GM18858 (cell line): ENCODE measurements at regions not wholly inside any gene's neighbourhood (a gene's known extent, or its start where the extent isn't known, plus 50 kb on each side); places are given as distances from the start of the nearest gene placed in this dataset.
A peak's percentile ranks its signal among the peaks of the same experiment; 100 is the strongest.
"Not testable (repeated sequence)": the region's sequence is repeated elsewhere in the genome, so short reads cannot be mapped to it uniquely, and the experiment has no call there.

ENCODE experiments used
- ATAC-seq: cut with Tn5 transposase; IDR thresholded peaks from one replicate; pipeline ENCODE4 v1.9.1; 2021; ENCODE audit not compliant: unreplicated experiment

DNA sequence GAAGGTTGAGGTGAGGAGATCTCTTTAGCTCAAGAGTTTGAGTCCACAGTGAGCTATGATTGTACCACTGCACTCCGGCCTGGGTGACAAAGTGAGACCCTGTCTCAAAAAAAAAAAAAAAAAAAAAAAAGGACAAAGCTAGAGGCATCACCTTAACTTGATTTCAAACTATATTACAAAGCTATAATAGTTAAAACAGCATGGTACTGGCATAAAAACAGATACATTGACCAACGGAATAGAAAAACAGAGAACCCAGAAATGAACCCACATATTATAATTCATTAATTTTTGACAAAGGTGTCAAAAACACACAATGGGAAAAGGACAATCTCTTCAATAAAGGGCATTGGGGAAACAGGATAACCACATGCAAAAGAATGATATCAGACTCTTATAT, 50.8 kb upstream of the MBOAT1 start:
- ATAC-seq: no peak

DNA sequence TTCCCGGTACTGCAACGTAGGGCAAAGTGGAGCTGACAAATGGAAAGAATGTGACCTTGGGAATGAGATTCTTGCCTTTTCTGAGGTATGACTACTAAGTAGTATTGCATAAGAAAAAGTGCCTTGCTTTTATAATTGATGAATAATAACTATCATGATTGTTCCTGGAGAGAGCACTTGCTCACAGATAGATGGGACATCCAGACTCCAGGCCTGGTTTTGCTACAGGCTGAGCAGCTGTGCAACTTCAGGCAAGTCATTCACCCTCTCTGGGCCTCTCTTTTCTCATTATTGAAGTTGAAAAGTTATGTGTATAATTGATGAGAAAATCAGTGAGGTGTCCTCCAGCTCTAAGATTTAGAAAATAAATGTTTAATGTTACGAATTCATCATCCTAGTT, 53.6 kb upstream of the MBOAT1 start:
- no peak for ATAC-seq

DNA sequence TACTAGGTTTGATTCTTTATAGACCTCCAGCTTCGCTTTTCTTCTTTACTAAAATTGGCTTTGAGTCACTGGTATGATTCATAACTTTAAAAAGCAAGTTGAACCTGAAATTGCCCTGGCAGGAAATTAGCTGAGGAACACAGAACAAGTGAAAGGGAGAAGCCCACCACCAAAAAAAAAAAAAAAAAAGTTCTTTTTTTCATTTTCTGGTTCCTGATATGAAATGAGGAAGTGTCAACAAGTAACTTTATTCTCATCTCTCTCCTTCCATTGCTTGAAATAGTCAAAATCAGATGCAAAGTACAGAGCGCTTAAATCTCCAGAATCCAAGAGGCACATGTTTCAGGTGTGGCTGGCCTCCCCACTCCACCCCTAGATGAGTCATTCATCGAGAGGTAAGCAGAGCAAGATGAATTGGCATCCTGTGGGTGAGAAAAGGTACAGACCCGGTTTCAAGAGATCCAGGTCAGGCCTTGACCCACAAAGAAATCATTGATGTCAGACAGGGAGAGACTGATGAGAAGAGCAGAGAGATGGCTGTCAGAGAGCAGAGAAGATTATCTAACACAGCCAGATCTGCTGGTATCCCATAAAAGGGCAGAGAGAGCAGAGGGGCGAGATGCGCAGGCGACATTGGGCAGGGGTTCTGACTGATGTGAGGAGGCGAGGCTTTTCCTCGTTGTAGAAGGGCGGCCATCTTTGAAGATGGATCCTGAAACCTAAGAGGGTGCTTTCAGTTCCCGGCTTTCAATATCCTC, 54.8 kb upstream of the MBOAT1 start:
- ATAC-seq: no peak

DNA sequence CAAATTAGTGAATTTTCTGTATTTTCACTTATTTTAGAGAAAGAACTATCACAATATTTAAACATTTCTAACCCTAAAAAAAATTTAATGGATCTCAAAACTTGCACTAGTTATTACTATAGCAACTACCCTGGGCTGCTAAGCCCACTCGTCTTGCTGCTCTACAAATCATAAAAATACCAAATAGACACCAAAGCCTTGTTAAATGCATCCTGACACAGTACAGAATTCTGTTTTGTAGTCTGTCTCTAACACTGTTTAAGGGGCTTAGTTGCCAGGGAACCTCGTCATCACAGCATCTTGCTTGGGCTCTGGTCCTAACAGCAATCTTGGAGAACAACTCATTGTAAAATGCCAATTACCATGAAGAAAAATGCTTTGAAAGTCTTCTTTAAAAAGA, 56.9 kb upstream of the MBOAT1 start:
- no peak for ATAC-seq

DNA sequence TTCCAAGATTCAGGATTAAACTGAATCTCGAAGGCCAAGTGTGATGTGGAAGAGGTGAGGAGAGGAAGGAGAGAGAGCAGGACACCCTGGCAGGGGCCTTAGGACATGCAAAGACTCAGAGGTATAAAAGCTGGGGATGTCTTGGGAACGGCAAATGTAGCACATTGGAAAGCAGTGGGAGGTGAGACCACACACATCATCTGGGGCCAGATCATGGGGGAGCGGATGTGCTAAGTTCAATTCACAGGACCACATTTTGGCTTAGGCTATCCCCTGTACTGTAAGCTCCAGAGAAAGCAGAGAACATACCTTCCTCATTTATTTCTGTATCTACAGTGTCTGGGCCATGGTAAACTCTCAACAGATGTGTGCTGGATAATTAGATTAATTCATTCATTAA, 59.5 kb upstream of the MBOAT1 start:
- no peak for ATAC-seq

DNA sequence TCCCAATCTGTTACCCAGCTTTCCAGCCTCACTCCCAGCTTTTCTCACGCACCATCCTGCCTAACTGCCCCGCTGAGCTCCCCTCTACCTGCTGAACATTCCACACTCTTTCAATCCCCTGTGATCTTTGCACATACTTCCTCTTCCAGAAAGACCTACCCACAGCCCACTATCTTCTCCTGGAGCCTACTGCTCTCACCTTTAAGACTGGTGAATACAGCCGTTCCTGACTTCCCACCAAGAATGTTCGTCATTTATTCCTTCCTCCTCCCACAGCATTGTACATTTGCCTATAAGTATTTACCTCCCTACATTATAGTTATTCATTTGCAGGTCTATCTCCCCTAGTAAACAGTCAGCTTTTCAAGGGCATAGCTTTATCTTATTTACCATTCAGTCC, 61.9 kb upstream of the MBOAT1 start:
- no peak for ATAC-seq

DNA sequence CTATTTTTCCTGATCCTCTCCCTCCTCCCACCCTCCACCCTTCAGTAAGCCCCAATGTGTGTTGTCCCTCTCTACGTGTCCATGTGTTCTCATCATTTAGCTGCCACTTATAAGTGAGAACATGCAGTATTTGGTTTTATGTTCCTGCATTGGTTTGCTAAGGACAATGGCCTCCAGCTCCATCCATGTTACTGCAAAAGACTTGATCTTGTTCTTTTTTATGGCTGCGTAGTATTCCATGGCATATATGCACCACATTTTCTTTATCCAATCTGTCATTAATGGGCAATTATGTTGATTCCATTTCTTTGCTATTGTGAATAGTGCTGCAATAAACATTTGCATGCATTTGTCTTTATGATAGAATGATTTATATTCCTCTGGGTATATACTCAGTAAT, 63.6 kb upstream of the MBOAT1 start:
- not testable (repeated sequence) for ATAC-seq

DNA sequence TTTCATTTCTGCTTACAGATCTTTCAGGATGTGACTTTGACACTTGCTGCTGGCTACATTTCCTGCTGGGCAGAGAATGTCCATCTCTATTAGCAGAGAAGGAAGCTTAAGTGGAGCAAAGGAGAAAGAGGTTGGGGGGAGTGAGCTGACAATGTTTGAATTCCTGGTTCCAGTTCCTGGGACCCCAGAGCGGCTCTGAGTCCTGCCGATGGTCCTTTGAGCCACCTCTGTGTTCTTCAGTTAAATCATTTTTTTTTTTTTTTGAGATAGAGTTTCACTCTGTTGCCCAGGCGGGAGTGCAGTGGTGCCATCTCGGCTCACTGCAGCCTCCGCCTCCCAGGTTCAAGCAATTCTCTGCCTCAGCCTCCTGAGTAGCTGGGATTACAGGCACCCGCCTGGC, 65.5 kb upstream of the MBOAT1 start:
- ATAC-seq: not testable (repeated sequence)

DNA sequence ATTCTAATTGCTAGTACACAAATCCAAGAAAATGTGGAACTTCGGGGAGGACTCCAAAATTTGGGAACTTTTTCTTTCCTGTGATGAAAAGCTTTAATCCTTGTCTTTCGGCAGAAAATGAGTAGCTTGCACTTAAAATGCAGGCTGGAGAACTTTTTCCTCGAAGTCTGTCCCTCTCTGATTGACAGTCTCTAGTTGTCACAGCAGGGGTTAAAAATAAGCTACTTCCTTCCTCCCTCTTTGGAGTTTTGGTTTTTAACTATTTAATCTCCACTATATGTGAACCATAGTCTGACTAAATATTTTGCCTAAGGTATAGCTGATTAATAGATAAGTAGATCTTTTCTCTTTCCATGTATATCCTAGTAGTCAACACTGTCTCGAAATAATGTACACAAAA, 66.8 kb upstream of the MBOAT1 start:
- ATAC-seq: no peak

DNA sequence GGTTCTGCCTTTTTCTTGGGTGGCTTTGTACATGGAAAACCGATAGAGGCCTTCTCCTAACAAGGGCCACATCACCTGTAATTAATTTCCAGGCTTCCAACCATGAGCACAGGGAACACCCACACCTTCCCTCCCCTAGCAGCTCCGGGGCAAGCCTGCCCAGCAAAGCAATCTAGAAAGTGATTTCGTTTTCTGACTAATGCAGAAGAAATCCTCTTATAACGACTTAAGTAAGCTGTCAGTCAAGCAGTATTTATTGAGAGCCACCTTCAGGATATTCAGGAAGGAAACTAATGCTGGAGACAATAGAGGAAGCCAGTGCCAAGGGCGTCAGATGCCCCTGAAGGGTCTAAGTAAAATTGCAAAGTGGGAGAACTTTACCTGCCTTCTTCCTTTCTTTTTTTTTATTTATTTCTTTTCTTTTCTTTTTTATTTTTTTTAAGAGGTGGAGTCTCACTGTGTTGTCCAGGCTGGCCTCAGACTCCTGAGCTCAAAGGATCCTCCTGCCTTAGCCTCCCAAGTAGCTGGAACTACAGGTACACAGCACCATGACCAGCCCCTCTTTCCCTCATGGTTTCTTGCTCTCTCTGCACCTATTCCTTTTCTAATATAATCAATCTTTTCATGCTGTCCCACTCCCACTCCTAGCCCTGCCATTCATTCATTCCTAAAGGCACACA, 67.5 kb upstream of the MBOAT1 start:
- no peak for ATAC-seq

DNA sequence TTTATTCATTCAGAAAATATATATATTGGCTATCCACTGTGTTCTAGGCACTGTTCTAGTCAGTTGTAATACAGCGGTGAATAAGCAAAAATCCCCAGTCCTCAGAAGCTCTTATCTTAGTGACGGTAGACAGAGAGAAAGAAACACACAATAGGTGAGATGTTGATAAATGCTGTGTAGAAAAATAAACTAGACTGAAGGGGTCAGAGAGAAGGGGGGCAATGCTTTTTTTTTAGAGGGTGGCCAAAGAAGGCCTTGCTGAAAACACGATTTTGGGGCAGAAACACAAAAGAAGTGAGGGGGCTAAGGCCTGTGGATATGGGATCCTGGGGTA, 68.0 kb upstream of the MBOAT1 start:
- ATAC-seq: no peak

DNA sequence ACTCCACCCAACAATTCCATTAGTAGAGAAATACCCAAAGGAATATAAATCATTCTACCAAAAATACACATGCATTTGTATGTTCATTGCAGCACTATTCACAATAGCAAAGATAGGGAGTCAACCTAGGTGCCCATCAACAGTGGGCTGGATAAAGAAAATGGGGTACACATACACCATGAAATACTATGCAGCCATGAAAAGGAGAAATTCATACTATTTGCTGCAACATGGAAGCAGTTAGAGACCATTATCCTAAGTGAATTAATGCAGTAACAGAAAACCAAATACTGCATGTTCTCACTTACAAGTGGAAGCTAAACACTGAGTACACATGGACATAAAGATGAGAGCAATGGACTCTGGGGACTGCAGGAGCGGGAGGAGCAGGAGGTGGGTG, 72.4 kb upstream of the MBOAT1 start:
- ATAC-seq: no peak

DNA sequence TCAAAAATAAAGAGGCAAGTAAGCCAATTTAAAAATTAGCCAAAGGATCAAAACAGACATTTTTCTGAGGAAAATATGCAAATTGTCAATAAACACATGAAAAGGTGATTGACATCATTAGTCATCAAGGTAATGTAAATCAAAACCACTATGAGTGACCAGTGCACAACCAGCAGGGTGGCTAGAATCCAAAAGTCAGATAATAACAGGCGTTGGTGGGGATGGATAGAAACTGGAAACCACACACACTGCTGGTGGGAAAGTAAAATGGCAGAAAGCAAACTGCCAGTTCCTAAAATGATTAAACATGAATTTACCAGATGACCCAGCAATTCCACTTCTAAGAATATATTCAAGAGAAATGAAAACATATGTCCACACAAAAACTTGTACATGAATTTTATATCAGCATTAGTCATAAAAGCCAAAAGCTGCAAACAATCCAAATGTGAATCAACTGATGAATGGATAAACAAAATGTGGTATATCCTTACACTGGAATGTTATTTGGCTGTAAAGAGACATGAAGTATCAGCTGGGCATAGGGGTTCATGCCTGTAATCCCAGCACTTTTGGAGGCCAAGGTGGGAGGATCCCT, 74.8 kb upstream of the MBOAT1 start:
- no peak for ATAC-seq

DNA sequence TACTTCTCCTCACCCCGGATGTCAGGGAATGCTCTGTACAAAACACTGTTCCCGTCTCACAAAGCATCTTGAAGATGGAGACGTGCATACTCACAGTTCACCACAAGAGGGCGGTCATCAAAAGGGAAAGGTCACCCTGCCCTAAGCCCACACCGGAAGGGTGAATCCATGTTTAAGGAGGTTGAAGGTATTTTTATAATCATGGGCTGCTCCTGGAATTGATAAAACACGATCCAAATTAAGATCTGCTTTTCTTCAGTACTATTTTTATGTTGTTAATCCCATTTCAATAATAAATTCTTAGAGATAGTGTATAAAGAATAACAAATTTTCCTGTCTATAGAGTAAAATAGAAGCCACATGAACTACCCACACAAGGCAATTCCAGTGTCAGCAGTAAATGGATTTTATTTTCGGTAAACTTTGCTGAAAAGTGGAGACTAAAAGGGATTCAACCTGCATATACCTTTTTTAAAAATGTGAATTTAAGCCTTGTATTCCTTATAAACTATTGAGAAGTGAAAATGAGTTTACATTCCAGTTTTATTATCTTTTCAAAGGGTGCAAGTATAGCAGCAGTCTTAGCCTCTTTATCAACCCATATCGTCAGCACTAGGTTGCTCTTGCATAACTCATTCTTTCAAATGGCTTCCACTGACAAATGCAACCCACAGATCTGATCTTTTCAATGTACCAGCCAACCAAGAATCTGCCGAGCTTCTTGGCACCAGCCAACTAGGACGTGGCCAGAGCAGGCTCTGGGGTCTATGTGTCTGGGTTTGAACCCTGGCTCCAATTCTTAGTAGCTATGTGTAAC, 79.7 kb upstream of the MBOAT1 start:
- peak; percentile 81 for ATAC-seq

DNA sequence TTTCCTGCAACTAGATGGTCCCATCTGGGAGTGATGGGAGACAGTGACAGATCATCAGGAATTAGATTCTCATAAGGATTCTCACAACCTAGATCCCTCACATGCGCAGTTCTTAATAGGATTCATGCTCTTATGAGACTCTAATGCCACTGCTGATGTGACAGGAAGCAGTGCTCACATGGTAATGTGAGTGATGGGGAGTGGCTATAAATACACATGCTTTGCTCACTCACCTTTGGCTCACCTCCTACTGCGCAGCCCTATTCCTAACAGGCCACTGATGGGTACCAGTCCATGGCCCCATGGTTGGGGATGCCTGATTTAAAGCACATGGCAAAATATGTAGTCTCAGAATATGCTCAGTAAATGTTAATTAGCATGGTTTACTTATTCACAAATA, 80.6 kb upstream of the MBOAT1 start:
- no peak for ATAC-seq

DNA sequence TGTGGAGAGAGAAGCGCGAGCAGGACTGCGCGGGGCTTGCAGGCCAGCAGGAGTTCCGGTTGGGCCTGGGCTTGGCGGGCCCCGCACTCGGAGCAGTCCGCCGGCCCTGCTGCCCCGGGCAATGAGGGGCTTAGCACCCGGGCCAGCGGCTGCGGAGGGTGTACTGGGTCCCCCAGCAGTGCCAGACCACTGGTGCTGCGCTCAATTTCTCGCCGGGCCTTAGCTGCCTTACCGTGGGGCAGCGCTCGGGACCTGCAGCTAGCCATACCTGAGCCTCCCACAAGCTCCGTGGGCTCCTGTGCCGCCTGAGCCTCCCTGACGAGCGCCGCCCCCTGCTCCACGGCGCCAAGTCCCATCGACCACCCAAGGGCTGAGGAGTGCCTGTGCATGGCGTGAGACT, 89.0 kb upstream of the MBOAT1 start:
- no peak for ATAC-seq

DNA sequence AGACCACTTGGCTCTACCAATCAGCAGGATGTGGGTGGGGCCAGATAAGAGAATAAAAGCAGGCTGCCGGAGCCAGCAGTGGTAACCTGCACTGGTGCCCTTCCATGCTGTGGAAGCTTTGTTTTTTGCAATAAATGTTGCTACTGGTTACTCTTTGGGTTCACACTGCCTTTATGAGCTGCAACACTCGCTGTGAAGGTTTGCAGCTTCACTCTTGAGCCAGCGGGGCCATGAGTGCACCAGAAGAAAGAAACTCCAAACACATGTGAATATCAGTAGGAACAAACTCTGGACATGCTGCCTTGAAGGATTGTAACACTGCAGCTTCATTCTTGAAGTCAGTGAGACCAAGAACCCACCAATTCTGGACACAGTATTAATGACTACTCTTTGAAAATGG, 89.9 kb upstream of the MBOAT1 start:
- no peak for ATAC-seq

DNA sequence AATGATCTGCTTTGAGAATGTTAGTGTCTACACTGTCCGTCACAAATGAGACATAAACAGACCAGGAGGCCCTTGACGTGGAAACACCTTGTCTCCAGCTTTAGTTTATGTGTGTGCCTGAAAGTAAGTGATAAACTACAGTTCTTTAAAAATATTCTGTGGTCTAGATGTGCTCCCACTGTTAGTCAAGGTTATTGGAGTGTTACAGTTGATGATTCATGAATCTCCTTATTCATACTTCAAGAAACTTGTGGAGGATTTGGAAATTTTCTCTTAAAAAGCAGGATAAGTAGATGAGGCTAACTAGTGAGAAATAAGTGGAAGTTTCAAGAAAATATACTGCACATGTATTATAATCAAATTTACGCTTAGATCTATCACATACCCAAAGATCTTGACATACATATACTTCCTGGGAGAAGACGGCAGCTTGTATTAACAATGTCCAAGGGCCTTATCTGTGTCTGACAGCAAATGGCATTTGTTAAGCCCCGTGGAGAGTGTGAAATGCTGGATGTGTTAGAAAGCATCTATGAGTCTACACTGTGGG, 90.5 kb upstream of the MBOAT1 start:
- no peak for ATAC-seq

DNA sequence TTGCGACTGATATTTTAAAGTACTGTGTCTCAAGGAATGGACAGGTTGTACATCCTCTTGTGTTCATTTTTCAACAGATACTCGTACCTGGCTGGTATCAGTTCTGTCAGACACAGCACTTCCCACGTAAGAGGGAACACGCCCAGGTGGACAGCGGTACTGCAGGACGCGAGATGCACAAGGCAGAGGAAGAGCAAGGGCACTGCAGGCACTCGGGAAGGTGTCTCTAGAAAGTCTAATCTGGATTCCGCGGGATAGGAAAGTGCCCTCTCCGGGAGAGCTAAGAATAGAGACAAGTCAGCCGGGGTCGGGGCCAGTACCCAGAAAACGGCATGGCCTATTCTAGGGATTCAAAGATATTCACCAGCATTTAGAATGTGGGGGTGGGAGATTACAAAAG, 94.2 kb upstream of the MBOAT1 start:
- ATAC-seq: no peak

DNA sequence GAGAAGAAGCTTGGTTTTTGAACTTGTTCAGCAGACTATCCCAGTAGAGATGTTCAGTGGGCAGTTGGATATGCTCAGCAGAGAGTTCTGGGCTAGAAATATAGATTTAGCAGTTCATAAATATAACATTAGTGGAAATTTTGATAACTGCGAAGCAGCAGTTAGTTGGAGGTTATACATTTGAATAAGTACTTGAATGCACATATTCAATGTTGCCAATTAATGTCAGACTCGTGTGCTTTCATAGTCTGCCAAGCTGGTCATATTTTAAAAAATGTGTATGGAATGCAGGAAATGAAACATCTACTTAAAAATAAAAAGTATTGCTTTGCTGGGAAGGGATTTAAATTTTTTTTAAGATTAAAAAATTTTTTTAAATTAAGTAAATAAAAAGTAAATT, 92.5 kb upstream of the E2F3 start:
- ATAC-seq: no peak

DNA sequence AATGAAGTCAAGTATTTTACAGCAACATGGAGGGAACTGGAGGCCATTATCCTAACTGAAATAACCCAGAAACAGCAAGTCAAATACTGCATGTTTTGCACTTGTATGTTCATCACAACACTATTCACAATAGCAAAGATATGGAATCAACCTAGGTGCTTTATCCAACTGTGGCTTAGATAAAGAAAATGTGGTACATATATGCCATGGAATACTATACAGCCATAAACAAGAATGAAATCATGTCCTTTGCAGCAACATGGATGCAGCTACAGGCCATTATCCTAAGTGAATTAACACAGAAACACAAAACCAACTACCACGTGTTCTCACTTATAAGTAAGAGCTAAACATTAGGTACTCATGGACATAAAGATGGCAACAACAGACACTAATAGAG, 91.5 kb upstream of the E2F3 start:
- ATAC-seq: no peak

DNA sequence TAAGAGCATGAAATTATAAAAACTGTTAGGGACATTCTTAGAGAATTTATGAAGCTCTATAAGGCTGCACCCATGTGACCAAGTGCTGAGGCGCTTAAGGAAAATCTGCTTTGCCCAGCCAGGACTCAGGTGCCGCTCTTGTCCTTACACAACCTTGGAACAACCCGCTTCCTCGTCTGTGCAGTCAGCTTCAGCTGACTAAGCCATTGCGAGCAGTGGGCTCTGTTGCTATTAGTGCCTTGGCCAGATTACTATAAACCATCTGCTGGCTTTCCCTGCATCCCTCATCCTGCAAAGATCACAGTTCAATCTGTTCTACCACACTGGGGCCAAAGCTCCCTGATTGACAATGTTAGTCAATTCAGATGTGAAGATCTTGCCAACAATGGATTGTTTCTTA, 89.1 kb upstream of the E2F3 start:
- no peak for ATAC-seq
